ENCODE measurements at regions not wholly inside any gene's neighbourhood (a gene's known extent, or its start where the extent isn't known, plus 50 kb on each side); places are given as distances from the start of the nearest gene placed in this dataset.

GRCh38 chr6:76472858-76473257 is 400.4 kb upstream of the IMPG1 start:
- no peak for TF ChIP-seq EZH2 (IDR thresholded peaks at IDR 0.05; ENCODE audit: borderline replicate concordance, low read depth, low read length, severe bottlenecking)
- TF ChIP-seq, protein P1, sequence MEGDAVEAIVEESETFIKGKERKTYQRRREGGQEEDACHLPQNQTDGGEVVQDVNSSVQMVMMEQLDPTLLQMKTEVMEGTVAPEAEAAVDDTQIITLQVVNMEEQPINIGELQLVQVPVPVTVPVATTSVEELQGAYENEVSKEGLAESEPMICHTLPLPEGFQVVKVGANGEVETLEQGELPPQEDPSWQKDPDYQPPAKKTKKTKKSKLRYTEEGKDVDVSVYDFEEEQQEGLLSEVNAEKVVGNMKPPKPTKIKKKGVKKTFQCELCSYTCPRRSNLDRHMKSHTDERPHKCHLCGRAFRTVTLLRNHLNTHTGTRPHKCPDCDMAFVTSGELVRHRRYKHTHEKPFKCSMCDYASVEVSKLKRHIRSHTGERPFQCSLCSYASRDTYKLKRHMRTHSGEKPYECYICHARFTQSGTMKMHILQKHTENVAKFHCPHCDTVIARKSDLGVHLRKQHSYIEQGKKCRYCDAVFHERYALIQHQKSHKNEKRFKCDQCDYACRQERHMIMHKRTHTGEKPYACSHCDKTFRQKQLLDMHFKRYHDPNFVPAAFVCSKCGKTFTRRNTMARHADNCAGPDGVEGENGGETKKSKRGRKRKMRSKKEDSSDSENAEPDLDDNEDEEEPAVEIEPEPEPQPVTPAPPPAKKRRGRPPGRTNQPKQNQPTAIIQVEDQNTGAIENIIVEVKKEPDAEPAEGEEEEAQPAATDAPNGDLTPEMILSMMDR (IDR thresholded peaks at IDR 0.05; ENCODE audit: borderline replicate concordance, extremely low read depth, low read length, poor library complexity, severe bottlenecking), result no peak

All from DND-41 (cell line).